Right lobe of liver (tissue), 4 donors: ENCODE measurements at regions not wholly inside any gene's neighbourhood (a gene's known extent, or its start where the extent isn't known, plus 50 kb on each side); places are given as distances from the start of the nearest gene placed in this dataset.

Experiments used
- POLR2A ChIP-seq: fragments of 450-650 bp; IDR thresholded peaks from one replicate; pipeline ENCODE4 v1.6.1; 2017; ENCODE audit warnings: antibody characterized with exemption, mild to moderate bottlenecking
- TF ChIP-seq, protein P1 (sequence below), 4 donors: fragments of 200-600 bp in 3 of 4; fragments of 450-650 bp in 1 of 4; IDR thresholded peaks; one replicate each; pipeline versions ENCODE4 v1.5.1 to v1.8.0; 2016 to 2022; ENCODE audit warnings: antibody characterized with exemption in 4 of 4, mild to moderate bottlenecking in 2 of 4
- donor health status: DM: no; HTN: no; CAD: no.
- donor health status: DM: no; HTN: no; CAD: no.
- donor health status: DM: no; HTN: yes; CAD: no.

DNA sequence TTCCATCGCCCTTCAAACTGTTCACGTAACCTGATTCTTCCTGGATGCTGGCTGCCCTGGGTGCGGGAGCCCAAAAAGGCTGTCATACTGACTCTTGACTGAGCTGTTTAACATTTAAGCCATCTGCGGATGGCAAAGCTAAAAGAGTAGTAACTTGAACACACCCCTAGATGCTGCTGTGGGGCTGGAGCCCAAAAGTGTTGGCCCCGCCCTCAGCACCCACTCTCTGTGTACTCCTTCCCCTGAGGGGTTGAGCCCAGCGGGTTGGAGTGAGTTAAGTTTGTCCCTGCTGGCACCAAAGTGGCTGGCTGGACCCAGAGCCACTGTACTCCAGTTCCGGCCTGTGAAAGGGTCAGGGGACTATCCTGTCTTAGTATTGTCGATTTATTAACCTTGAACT is 640.6 kb downstream of the PTPRU start:
- no peak for TF ChIP-seq POLR2A
- TF ChIP-seq, protein P1, sequence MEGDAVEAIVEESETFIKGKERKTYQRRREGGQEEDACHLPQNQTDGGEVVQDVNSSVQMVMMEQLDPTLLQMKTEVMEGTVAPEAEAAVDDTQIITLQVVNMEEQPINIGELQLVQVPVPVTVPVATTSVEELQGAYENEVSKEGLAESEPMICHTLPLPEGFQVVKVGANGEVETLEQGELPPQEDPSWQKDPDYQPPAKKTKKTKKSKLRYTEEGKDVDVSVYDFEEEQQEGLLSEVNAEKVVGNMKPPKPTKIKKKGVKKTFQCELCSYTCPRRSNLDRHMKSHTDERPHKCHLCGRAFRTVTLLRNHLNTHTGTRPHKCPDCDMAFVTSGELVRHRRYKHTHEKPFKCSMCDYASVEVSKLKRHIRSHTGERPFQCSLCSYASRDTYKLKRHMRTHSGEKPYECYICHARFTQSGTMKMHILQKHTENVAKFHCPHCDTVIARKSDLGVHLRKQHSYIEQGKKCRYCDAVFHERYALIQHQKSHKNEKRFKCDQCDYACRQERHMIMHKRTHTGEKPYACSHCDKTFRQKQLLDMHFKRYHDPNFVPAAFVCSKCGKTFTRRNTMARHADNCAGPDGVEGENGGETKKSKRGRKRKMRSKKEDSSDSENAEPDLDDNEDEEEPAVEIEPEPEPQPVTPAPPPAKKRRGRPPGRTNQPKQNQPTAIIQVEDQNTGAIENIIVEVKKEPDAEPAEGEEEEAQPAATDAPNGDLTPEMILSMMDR (IDR thresholded peaks at IDR 0.05), result no peak
